ENCODE measurements at regions not wholly inside any gene's neighbourhood (a gene's known extent, or its start where the extent isn't known, plus 50 kb on each side); places are given as distances from the start of the nearest gene placed in this dataset.
A peak's percentile ranks its signal among the peaks of the same experiment; 100 is the strongest.
"Not testable (repeated sequence)": the region's sequence is repeated elsewhere in the genome, so short reads cannot be mapped to it uniquely, and the experiment has no call there.

DNA sequence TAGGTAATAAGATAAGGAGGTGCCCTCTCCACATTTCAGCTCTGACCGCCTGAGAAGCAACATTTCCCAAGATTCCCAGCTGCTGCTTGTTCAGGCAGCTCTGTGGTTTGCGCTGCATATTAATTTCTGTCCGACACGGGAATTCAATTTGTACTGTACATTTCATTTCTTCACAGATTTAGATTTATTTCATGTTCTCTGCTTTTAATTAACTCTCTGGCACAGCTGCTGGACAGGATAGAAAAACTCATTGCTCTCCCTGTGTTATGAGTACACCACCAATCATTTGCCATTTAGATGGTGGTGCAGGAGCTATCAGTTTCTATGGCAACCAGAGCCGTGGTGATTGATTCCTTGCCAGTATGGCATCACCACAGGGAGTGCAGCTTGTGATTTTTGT lies 558.5 kb downstream of the DMRTA1 start:
- DNase-seq, result peak; percentile 1

DNA sequence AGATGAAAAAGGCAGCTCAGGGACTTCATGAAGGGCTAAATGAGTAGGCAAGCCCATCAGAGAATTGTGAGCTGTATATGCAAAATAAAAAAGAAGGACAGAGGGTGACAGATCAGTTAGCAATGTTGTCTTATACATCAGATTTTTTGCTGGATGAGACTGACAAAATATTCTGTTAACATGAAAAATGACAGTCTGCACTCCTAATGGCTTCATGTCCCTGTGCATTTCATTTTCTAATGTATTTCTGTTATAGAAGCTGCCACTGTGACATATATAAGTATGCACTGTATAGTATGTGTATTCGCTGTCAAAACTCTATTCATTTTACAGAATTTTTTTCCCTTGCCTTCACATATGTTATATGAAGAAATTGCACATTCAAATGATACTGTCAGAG lies 559.5 kb downstream of the DMRTA1 start:
- DNase-seq, result no peak

DNA sequence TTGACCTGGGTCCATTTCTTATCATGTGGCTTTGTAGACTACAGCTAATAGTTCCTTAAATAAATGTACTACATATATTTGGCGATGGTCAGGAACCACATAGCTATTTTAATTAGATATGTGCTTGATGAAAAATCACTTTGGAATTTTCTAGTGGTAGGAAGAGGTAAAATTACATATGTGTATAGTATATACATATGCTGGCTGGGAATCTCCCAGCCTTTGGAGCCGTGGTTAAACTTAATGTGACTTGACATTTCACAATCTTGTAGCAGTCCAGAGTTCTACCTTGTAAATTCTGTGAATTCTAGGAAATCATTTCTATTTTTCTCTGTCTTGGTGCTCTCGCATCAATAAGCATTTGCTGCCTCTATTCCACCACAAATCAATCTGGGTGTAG lies 565.0 kb downstream of the DMRTA1 start:
- DNase-seq, result no peak

DNA sequence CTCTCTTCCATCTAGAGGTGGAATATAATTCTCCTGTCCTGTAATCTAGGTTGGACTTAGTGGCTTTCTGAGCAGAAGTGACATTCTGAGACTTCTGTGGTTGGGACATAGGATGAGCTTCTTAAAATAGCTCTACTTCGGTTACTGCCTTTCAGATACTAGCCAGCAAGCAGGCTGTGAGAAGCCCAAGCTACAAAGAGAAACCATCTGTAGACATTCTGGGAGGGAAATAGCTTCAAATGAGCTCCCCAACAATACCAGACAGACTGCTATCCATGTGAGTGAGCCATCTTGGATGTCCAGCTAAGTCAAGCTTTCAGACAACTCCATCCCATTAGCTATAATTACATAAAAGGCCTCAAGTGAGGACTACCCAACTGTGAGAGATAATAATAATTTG lies 568.9 kb downstream of the DMRTA1 start:
- DNase-seq, result no peak

DNA sequence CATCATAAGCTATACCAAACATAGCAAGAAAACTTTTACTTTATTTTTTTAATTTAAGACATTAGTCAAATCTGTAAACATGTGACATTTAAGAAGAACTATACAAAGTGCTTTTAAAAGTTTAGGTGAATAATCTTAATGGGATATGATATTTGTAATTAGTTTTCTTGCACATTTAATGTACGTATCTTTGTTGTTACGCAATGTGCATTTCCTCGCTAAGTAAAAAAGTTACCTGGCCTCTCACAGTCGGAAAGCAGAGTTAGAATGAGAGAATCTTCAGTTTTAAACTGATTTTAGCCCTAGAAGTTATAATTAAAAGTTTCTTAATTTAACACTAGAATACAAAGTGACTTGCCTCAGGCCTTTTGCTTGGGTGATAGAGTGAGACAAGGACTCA lies 589.8 kb downstream of the DMRTA1 start:
- DNase-seq, result no peak

DNA sequence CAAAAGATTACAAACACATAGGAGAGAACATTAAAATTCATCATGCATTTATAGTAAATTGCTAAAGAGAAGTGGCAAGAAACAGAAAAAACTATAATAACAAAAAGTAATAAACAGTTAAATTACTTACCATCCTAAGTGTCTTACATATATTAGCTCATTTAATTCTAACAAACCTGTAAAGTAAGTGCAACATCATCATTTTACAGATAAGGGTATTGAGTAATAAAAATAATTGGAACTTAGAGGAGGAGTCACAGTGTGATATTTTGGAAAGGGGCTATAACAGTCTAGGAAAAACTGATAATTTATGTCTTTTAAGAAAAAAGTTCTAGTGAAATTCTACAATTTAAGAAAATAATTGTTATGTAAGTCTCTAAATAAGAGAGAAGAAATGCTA lies 592.8 kb downstream of the DMRTA1 start:
- no peak for DNase-seq

DNA sequence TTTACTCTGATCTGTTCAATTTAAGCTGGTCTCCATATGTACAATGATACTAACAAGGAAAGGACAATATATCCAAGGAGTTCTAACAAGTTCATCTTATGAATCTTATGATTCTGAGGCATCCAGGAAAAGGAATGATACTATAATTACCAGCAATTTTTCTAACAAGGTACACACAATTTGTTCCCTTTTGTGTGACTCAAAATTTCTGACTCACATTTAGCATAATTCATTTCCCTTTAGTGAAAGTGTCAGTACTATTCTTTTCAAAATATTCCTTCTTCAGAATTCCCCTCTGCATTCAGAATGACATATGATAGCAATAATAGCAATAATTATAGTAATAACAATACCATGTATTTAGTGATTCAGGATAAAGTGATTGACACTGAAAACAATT lies 594.8 kb downstream of the DMRTA1 start:
- no peak for DNase-seq

DNA sequence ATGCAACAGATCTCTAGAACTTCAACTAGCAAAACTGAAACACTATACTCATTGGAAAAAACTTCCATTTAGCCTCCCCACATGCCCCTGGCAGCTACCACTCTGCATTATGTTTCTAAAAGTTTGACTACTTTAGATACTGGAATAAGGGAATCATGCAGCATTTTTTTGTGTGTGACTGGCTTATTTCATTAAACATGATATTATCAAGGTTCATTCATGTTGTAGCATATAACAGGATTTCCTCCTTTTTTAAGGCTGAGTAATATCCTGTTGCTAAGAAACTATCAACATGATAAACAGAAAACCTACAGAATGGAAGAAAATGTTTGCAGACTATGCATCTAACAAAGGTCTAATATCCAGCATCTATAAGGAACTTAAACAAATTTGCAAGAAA lies 597.9 kb downstream of the DMRTA1 start:
- DNase-seq, result no peak

DNA sequence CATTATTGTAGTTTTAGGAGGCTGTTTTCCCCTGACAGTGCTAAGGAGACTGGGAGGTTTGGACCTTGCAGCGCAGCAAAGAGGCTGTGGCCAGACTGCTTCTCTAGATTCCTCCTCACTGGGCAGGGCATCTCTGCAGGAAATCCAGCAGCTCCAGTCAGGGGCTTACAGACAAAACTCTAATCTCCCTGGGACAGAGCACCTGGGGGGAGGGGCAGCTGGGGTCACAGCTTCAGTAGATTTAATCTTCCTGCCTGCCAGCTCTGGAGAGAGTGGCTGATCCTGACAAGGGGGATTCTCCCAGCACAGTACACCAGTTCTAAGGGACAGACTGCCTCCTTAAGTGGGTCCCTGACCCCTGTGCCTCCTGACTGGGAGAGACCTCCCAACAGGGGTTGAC lies 599.4 kb downstream of the DMRTA1 start:
- not testable (repeated sequence) for DNase-seq

DNA sequence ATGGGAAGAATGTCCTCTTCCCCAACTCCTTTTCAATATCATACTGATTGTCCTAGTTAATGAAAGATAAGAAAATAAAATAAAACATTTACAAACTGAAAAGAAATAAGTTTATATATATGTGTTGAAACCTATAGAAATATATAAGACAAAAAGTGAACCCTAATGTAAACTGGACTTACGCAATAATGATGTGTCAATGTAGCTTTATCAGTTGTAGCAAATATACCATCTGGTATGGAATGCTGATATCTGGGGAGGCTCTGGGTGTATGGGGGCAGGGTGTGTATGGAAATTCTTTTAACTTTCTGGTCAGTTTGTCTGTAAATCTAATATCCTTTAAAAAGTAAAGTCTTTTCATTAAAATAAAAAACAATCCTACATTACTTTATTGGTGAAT lies 603.9 kb downstream of the DMRTA1 start:
- DNase-seq, result no peak

DNA sequence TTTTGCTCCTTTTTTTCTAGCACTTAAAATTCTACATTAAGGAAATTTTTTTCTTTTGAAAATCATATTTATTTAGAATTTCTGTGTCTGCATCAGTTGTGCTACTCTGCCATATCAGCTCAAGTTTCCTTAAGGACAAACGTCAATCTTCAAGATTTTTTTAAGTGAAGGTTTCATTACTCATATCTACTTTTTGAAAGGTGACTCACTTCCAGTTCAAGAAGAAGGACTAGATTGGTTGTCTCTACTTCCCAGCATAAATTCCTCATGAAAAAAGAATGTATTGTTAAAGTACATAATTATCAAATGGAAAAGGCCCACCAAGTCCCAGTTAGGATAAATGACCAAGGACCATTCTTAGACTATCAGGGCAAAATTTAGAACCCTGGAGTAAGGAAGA lies 626.5 kb downstream of the DMRTA1 start:
- no peak for DNase-seq

DNA sequence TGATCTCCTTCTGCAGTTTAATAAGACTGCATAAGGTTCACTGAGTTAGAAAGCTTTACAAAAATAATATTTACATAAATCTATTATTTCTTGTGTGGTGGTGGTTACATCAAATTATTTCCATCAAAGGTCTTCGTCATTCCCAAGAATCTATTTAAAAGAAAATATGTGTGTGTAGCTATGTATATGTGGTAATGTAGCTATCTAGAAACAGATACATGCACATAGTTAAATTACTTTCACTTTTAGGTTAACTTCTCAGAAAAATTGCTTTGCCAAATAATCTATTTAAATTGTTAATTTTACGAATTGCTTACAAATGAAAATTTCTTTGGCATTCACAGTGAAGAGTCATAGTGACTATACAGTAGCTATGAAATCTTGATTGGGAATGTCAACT lies 633.2 kb downstream of the DMRTA1 start:
- no peak for DNase-seq

DNA sequence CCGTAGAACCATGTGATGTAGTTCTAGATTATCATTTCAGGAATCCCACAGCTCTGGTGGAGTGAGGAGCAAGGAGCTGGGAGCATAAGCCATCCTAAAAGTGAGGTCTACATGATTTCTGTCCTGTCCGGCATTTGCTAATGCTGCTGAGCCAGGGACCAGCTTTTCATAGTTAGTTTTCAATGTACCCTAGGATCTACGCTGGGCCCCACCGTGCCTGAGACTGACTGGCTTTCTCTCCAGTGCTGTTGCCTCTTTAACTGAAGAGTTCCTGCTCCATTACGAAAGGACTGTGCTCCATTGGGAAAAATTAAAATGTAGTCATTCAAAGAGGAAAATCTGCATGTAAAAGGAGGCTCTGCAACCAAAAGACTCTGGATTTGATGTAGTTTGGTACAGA lies 634.8 kb downstream of the DMRTA1 start:
- DNase-seq, result no peak

DNA sequence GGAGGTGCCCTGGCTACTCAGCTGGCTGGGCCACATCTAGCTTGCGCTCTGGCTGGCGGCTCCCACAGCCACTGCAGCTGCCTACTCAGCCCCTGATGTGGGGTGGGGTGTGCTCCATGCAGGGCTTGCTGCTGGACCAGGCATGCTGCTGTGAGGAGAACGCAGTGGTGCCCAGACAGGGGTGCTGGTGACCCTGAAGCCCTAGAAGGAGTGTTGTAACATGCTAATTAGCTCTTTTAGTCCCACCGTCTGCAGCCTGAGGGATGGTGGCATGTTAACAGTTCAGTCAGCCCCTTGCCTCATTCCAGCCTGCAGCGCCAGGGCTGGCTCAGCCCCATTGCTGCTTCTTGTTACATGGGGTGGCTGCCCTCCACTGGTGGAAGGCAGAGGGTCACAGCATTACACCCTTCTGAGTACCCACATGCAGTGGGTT lies 642.3 kb downstream of the DMRTA1 start:
- no peak for DNase-seq

DNA sequence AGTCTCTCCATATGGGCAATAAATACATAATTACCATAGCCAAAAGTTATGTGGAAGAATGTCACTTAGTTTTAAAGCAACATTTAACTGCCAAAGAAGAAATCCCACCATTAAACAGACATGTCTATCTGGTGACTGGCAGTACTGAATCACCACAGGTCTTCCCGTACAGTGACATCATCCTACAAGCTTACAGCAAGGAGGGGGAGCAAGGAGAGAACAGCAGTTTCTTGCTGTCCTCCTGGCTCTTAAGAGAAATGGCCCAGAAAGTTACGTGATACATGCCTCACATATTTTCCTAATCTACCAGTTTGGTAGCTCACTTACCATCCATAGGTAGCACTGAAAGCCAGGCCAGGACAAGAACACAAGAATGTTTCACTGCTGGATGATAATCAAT lies 671.0 kb downstream of the DMRTA1 start:
- no peak for DNase-seq

DNA sequence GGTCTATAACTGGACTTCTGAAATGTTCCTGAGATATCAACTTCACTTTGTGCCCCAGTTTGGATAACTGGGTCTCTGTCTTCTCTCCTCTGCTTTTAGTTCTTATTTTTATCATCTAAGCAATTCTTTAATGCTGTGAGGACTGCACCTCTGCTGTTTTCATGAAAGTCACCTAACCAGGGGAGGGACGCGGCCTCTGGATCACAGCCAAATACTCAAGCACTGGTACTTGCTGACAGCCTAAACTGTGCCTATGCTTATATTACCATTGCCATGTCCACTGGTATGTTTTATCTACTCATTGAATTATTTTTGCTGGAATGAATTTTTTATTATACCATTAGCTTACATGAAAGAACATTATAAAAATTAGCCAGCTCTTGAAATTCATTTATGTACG lies 674.0 kb downstream of the DMRTA1 start:
- DNase-seq, result no peak

DNA sequence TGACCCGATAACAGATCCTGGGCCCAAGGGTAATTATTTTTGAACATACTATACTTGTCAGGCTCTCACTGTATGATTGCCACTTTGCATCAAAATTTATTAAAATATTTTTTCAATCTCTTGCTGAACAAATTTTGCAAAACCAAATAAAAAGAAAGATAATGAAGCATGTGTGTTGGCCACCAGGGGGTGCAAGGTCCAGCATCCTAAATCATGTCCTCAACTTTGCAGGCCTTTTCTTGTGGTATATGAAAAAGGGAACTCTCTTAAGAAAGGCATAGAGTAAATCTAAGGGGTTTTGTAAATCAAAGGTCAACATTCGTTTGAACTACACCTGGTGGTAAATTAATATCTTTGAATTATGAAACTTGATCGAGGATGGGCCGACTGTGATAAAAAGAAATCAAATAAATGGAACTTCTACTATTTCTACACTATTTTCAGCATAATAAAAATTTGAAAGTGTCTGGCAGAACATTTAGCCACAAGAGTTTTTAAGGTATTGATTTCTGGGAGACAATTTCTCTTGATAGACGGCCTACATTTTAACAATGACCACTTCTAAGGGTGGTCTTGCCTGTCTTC lies 676.5 kb downstream of the DMRTA1 start:
- DNase-seq, result no peak

DNA sequence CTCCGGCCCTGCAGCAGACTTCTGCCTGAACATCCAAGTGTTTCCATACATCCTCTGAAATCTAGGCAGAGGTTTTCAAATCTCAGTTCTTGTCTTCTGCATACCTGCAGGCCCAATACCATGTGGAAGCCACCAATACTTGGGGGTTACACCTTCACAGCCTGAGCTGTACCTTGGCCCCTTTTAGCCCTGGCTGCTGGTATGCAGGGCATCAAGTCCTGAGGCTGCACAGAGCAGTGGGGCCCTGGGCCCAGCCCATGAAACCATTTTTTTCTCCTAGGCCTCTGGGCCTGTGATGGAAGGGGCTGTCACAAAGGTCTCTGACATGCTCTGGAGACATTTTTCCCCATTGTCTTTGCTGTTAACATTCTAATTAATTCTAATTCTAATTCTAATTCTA lies 680.6 kb downstream of the ELAVL2 start:
- DNase-seq, result no peak

DNA sequence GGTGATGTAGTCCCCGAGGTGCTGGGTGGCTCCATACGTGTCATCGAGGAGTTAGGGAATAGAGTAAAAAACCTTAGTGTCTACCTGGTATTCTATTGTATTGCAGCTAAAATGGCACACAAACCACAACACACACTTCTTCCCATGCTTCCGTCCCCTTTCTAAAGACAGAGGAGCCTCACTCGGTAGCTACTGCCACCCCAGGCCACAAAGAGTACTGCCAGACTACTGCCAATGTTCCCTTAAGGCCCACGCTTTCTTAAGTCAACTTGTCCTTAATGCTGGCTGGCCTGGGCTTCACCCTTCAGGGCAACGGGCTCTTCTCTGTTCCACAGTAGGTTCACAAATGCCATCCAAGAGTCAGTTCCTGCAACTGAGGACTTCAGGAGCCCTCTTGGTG lies 673.0 kb downstream of the ELAVL2 start:
- DNase-seq, result no peak

DNA sequence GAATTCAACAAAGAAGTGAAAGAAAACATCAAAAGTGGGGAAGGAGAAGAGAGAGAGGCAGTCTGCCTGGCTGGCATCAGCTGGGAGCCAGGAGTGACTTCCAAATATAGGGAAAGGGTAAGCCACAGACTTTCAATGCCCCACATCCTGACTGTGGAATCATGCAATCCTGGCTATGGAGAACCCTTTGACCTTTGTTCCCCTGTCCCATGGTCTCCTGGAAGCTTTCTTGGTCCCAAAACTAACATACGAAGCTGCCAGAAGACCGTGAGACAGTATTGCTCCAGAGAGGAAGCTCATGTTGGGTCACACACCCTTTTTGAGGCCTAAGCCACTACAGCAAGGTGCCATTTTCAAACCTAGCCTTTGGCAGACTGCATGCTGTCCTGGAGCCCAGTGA lies 665.5 kb downstream of the ELAVL2 start:
- no peak for DNase-seq

DNA sequence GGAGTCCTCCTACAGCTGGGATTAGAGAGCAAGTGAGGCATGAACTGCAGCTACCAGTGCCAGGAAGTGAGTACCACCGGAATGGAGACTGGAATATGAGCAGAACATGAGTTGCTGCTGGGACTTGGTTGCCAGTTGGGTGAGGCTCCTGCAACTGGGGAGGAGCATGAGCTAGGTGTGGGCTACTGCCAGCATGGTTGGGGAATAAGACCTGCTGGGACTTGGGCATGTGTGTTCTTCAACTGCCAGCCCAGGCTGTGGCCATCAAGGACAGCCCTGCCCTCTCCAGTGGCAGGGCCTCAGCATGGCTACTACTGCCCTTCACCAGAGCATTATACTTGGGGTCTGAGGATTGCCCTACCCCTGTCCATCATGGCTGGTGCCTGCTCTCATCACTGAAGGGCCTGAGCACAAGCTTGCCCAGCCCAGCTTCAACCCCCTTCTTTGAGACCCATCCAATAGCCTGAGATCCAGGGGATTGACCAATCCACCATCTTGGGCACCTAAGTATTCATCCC lies 665.0 kb downstream of the ELAVL2 start:
- DNase-seq, result no peak

DNA sequence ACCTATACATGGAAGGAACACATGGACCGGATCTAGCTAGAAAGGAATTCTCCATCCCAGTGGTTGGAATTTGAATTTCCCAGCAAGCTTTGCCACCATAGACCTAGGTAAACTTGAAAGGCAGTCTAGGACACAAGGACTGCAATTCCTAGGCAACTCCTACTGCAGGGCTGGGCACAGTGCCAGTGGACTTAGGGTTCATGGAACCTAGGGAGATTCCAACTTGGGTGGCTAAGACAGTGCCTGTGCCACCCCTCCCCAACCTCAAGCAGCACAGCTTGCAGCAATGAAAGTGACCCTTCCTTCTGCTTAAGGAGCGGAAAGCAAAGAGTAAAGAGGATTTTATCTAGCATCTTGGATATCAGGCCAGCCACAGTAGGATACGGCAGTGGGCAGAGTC lies 663.3 kb downstream of the ELAVL2 start:
- no peak for DNase-seq

DNA sequence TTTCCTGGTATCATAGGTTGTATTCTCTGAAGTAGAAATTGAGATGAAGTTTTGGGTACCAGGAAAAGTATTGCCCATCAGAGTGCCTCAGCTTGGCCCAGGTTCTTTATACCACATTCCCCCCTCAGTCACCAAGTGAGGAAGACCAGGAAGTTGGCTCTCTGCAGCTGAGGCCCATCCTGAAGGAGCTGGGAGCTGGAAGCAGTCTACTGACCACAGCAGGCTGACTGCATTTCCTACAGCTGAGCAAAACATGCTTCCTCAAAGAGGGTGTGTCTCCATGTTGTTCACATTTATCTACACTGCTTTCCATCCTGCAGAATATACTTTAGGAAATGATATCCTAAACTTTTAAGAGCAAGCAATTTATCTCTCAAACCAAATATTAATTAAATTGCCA lies 654.6 kb downstream of the ELAVL2 start:
- DNase-seq, result no peak

DNA sequence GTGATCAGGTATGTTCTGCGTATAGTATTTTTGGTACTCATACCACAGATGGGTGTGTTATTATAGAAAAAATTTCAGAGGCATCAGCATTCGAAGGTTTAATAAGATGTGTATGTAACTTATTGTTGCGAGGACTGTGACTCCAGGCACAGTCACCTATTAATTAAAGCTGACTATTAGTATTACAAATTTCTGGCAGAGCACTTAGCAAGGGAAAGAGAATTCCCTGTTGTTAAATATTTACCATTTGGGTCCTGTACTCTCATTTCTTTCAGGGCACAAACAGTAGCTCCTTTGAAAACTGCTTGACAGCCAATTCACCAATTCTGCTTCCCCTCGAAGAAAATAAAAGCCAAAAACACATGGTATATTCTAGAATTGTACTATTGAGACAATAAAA lies 653.8 kb downstream of the ELAVL2 start:
- no peak for DNase-seq

DNA sequence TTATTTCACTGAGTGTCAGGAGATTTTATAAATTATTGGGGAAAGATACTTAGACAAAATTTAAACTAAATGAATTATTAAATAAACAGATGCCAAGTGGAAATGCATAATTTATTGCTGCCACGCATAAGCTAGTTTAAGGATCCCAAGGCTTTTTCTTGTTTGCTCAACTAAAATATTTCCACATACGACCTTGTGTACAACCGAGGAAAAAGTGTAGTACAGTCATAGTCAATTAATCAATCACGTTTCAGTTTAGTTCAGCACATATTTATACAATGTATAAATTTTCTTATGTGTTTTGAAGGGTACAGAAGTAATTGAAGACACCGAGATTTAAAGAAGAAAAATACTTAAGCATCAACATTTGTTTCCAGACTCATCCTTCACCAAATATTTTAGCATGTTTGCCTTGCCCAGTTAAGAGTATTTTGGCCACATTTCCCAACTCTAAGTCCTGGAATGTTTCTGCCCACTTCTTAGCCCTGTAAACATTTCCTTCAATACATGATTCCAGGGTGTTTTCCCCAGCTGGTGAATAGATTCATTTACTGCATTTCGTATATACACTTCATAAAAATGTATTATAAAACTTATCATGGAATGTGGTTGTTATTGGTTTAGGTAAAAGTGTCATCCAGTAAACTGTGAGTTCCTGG lies 652.9 kb downstream of the ELAVL2 start:
- no peak for DNase-seq
